Osteoblast (primary cell): ENCODE measurements at regions not wholly inside any gene's neighbourhood (a gene's known extent, or its start where the extent isn't known, plus 50 kb on each side); places are given as distances from the start of the nearest gene placed in this dataset.
"Not testable (repeated sequence)": the region's sequence is repeated elsewhere in the genome, so short reads cannot be mapped to it uniquely, and the experiment has no call there.

Experiments
- DNase-seq: peaks from one replicate; pipeline ENCODE4 v3.0.0; 2011; ENCODE audit warnings: low spot score, mixed read lengths; ENCODE audit not compliant: insufficient read length; ENCODE audit errors: missing footprints
- H2AFZ ChIP-seq: 2 replicates; pipeline ENCODE4 v1.6.0; 2011; ENCODE audit warnings: mild to moderate bottlenecking, low read length
- H3K27ac ChIP-seq: 2 replicates; pipeline ENCODE4 v1.5.1; 2011; ENCODE audit warnings: mild to moderate bottlenecking, low read depth, low read length, moderate library complexity
- H3K27me3 ChIP-seq: 2 replicates; pipeline ENCODE4 v1.6.0; 2012; ENCODE audit warnings: mild to moderate bottlenecking, control low read depth, inconsistent platforms, low read length, moderate library complexity; ENCODE audit not compliant: insufficient read depth
- H3K36me3 ChIP-seq: 2 replicates; pipeline ENCODE4 v1.5.1; 2011; ENCODE audit warnings: mild to moderate bottlenecking, low read length, control low read depth, moderate library complexity; ENCODE audit not compliant: insufficient read depth
- H3K4me1 ChIP-seq: 2 replicates; pipeline ENCODE4 v1.5.1; 2011; ENCODE audit warnings: mild to moderate bottlenecking, low read length, control low read depth, moderate library complexity; ENCODE audit not compliant: insufficient read depth
- H3K4me2 ChIP-seq: 2 replicates; pipeline ENCODE4 v1.6.0; 2011; ENCODE audit warnings: mild to moderate bottlenecking, low read length; ENCODE audit not compliant: insufficient read depth
- H3K4me3 ChIP-seq: fragments of 200-600 bp; sonication (generic); 3 replicates; pipeline ENCODE4 v1.5.1; 2012; ENCODE audit warnings: mild to moderate bottlenecking, low read length, inconsistent platforms; ENCODE audit not compliant: insufficient read depth
- H3K79me2 ChIP-seq: 2 replicates; pipeline ENCODE4 v1.6.0; 2012; ENCODE audit warnings: mild to moderate bottlenecking, low read length, control low read depth, inconsistent platforms; ENCODE audit not compliant: insufficient read depth
- H3K9me3 ChIP-seq: 2 replicates; pipeline ENCODE4 v1.5.1; 2011; ENCODE audit warnings: low read depth, low read length, control low read depth
- H4K20me1 ChIP-seq: 2 replicates; pipeline ENCODE4 v1.6.0; 2012; ENCODE audit warnings: mild to moderate bottlenecking, low read length, control low read depth; ENCODE audit not compliant: insufficient read depth
- CTCF ChIP-seq: IDR thresholded peaks from 2 replicates; pipeline ENCODE4 v1.5.1; 2011; ENCODE audit warnings: mild to moderate bottlenecking, low read depth, low read length, moderate library complexity; ENCODE audit errors: extremely low read depth

GRCh38 chr1:166628259-166628658, 211.0 kb upstream of the POGK start:
- Histone ChIP-seq H3K79me2 (no peaks in the 10 kb centered on the region), H3K36me3 (no peaks in the 10 kb centered on the region), H2AFZ (no peak overlapping the region), H3K4me1 (no peaks in the 10 kb centered on the region), H3K4me3 (no peak overlapping the region), H3K27ac (no peak overlapping the region), H3K27me3 (no peaks in the 10 kb centered on the region), H3K9me3 (no peaks in the 10 kb centered on the region), H4K20me1 (no peaks in the 10 kb centered on the region), H3K4me2 (no peak overlapping the region)
- DNase-seq: no peak
- no peak for TF ChIP-seq CTCF

GRCh38 chr1:166629946-166630345, 209.3 kb upstream of the POGK start:
- H4K20me1 ChIP-seq: no peaks in the 10 kb centered on the region
- H3K4me1 ChIP-seq: no peaks in the 10 kb centered on the region
- no peak overlapping the region for H2AFZ ChIP-seq
- H3K79me2 ChIP-seq: no peaks in the 10 kb centered on the region
- no peak overlapping the region for H3K4me2 ChIP-seq
- DNase-seq: no peak
- TF ChIP-seq CTCF: no peak
- H3K9me3 ChIP-seq: no peaks in the 10 kb centered on the region
- H3K4me3 ChIP-seq: no peak overlapping the region
- no peaks in the 10 kb centered on the region for H3K36me3 ChIP-seq
- no peaks in the 10 kb centered on the region for H3K27me3 ChIP-seq
- no peak overlapping the region for H3K27ac ChIP-seq

GRCh38 chr1:166630369-166630768, 208.9 kb upstream of the POGK start:
- Histone ChIP-seq H3K4me2 (no peak overlapping the region), H2AFZ (no peak overlapping the region), H3K9me3 (no peaks in the 10 kb centered on the region), H3K27me3 (no peaks in the 10 kb centered on the region), H3K27ac (no peak overlapping the region), H3K79me2 (no peaks in the 10 kb centered on the region), H3K4me1 (no peaks in the 10 kb centered on the region), H4K20me1 (no peaks in the 10 kb centered on the region), H3K36me3 (no peaks in the 10 kb centered on the region), H3K4me3 (no peak overlapping the region)
- no peak for DNase-seq
- TF ChIP-seq CTCF: no peak

GRCh38 chr1:166638137-166638536, 201.1 kb upstream of the POGK start:
- no peak for TF ChIP-seq CTCF

GRCh38 chr1:166657228-166657627, 182.0 kb upstream of the POGK start:
- H2AFZ ChIP-seq, H3K36me3 ChIP-seq, H3K27me3 ChIP-seq, H3K4me2 ChIP-seq, H3K27ac ChIP-seq, H4K20me1 ChIP-seq, H3K79me2 ChIP-seq, H3K4me3 ChIP-seq, H3K9me3 ChIP-seq, DNase-seq, H3K4me1 ChIP-seq: not testable (repeated sequence)

More at GRCh38 chr1:166638137-166638536, 201.1 kb upstream of the POGK start:
- Histone ChIP-seq H3K4me2 (no peak overlapping the region), H3K27ac (no peak overlapping the region), H3K79me2 (no peaks in the 10 kb centered on the region), H3K27me3 (no peaks in the 10 kb centered on the region), H3K36me3 (no peaks in the 10 kb centered on the region), H3K4me3 (no peak overlapping the region), H3K9me3 (no peaks in the 10 kb centered on the region), H2AFZ (no peak overlapping the region), H4K20me1 (no peaks in the 10 kb centered on the region), H3K4me1 (no peaks in the 10 kb centered on the region)
- DNase-seq: no peak

GRCh38 chr1:166666790-166667189, 172.5 kb upstream of the POGK start:
- H2AFZ ChIP-seq, DNase-seq, H4K20me1 ChIP-seq, H3K9me3 ChIP-seq, H3K36me3 ChIP-seq, H3K79me2 ChIP-seq, H3K4me2 ChIP-seq, H3K27ac ChIP-seq, H3K4me1 ChIP-seq, H3K4me3 ChIP-seq, H3K27me3 ChIP-seq: not testable (repeated sequence)
